ENCODE measurements at regions not wholly inside any gene's neighbourhood (a gene's known extent, or its start where the extent isn't known, plus 50 kb on each side); places are given as distances from the start of the nearest gene placed in this dataset.

DNA sequence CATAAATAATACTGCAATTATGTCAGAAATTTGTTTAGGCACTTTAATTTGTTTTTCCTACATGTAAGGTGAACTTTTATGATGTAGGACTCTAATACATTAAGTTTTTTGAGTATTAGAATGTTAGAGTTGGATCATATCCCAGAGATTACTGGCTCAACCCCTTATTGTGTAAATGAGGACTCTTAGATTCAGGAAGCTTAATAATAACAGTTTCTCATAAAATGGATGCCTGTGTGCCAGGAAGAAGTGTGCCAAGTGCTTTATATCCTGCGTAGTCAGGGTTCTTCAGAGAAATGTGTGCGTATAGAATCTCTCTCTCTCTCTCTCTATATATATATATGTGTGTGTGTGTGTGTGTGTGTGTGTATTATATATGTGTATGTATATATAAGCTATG is 388.5 kb downstream of the CAAP1 start:
- TF ChIP-seq CTCF (IDR thresholded peaks at IDR 0.05; ENCODE audit: low read depth, low read length, poor library complexity, severe bottlenecking) (no peak), EZH2phosphoT487 (IDR thresholded peaks at IDR 0.05; ENCODE audit: borderline replicate concordance, low read length) (no peak)
